Globus pallidus (tissue), 1 donor: ENCODE measurements at regions not wholly inside any gene's neighbourhood (a gene's known extent, or its start where the extent isn't known, plus 50 kb on each side); places are given as distances from the start of the nearest gene placed in this dataset.

Experiments used
- DNase-seq: peaks from one replicate; pipeline ENCODE4 v3.0.0-alpha.2; 2015; ENCODE audit warnings: low spot score

DNA sequence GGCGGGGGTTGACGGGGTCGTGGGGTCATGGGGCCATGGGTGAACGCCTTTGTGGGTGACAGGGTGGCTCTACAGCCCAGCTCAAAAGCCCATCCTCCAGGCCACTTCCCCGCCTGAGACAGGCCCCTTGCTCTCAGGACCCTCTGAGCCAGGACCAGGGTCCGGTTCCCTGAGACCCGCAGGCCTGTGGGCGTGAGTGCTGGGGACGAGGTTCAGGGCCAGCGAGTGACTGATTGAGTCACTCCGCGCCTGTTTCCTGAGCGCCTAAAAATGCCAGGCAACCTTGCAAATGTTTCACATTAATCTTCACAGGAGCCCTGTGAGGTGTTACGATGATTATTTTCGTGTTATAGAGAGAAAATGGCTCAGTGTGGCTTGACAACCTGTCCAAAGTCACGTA is 97.8 kb downstream of the ZNF674 start:
- DNase-seq = no peak

DNA sequence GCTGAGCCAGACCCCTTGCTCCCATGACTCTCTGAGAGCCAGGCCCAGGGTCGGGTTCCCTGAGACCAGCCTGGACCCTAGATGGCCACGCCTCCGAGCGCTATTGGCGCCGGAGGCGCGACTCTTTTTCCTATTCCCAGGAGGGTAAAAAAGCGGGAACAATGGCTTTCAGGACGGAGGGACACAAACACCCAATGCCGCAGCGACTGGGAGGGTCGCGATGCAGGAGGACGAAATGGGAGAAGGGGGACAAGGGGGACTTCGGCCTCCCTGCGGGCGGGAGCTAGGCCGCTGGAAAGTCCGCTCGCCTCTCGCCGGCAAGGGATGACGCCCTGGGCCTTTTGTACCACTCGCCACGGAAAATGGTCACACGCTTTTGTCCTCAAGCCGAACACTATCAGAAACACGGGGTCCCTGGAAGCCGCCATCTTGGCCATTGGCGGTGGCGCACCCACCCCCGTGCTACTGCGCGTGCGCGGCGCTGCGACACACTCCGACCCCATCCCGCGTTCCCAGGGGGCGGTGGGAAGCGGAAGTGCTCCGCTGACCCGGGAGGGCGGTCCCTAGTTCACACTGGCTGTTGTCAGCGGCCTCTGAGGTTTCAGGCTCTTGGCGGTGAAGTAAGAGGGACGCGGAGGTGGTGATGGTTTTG is 98.4 kb downstream of the ZNF674 start:
- DNase-seq = peak; percentile 76

DNA sequence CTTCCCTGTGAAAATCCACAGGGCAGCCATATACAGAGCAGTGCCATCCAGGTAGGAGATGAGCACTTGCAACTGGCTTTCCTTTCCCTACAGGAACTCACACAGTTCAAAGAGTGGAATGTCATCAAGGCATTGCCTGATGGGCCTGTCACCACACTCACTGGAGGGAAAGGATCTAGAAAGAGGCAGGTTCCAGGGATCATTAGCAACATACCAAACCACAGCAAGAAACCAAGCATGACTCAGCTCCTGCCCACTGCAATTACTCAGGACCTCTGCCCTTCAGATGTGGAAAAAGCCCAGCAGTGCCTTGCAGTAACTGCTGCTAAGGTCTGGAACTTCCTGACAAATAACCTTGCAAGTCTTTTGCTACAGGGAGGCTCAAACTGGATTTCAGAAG is 101.2 kb downstream of the ZNF674 start:
- DNase-seq = no peak

DNA sequence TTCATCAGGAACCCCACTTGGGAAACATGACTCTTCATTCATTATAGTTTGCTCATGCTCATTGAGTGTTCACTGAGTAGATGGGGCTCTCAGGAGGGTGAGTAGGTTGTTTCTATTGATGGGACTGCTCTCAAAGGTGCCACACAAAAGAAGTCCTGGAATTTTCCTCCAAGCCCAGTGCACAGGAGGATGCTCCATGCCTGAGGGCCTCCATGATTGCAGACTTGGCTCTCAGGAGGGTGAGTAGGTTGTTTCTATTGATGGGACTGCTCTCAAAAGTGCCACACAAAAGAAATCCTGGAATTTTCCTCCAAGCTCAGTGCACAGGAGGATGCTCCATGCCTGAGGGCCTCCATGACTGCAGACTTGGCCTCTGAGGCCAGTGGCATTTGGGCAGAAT is 108.5 kb downstream of the ZNF674 start:
- no peak for DNase-seq

DNA sequence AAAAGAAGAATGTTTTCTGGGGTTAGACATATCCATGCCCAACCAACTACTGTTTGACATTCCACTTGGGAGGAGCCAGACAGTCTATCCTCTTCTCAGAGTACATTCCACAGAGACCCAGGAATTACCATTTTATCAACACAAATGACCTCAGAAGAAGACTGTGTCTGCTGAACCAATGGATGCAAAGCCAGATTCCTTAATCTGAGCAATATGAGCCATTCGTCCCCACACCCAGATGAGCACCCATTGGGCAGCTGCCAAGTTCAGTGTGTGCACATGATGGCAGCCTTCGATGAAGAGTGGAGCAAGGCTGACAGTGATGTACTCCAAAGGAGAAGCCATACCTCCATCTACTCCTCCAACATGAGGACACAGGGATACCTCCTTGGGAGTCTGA is 111.3 kb downstream of the ZNF674 start:
- no peak for DNase-seq

DNA sequence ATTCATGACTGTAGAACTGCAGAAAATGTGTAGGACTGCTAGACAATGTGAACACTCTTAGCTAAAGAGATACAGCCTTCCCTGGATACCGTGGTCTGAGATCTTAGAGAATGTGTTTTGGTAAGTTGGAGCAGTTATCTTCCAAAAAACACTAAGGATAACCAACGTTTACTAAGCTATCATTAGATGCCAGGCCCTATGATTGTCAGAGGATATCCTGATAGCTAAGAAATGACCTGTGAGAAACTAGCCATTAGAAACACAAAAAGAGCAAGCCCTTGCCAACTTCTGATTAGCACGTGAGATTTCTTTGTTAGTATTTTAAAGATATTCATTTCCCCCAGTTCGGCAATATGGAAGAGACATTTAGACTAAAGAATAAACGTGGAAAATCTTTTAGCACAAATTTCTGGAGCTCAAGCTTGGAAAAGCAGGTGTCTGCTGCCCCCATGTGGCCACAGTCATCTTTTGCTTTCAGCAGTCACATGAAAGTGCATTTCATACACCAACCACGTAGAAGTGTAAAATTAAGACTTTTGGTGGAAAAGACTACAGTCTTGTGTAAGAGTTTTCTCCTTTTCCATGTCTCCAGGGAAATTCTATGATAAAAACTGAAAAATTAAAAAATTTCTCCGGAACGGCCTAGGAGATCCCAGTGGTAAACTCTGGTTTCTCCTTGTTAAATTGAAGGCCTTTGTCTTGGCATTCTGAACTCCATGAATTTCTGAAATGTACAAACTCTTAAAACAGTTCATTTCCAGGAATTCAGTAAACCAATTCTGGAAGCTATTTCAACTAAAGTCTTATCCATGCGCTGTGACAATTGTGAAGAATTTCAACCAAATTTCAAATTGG is 136.4 kb downstream of the ZNF674 start:
- DNase-seq = peak; percentile 48

DNA sequence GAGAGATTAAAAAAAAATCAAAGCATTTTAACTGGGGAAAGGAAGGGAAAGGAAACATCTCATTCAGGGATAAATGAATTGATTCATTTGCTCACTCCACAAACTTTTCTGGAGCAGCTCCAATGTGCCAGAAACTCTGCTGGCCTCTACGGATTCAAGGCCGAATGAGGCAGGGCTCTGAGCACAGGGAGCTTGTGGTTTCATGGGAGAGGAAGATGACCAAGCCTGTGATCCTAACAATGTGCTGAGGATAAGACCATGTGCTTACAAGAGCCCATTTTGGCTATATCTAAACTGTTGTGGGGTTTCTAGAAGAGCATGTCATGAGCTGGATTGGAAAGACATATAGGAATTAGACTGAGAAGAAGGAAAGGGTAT is 137.5 kb downstream of the ZNF674 start:
- no peak for DNase-seq

DNA sequence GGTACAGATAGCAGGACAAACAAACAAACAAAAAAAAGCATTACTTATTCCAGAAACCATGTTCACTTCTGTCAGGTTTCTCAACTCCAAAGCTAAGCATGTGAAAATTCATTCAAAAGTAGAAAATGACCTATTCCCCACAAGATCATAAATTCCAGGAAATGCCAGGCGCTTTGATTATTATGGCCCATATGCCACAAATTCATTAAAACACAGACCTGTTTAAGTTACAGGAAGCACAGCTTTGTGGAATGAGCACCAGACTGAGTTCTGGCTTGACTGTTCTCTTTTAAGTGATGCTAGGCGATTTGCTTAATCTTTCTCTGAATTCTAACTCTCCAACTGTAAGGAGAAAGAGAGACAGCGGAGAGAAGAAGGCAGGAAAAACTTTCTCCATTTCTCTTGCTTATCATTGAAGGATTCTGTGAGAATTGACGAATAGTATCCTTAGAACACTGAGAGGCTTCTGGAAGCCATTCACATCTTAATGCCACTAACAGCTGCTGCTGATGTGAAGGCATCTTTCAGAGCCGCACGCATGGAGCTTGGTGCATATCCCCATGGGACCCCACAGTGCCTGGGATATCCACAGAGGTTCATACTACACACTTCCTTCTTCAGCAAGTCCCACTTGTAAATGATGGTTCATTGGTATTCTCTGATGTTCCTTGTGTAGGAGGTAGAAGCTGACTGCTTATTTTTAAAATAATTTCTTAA is 138.0 kb downstream of the ZNF674 start:
- no peak for DNase-seq

DNA sequence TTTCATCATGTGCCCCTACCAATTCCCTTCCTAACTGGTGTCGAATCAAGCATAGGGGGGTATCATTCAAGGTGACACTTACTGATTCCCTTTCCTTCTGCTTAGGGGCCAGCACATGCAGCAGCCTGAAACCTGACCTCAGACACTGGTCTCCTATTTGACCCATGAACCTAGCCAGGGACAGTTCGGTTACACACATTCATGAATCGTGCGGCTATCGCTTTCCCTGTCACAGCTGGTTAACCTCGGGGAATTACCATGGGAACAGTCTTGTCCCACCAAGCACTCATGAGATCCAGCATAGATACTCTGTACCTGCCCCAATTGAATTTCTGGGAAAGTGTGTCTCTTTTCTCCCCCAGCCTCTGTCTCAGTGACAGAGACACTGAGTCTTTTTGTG is 140.4 kb downstream of the ZNF674 start:
- no peak for DNase-seq

DNA sequence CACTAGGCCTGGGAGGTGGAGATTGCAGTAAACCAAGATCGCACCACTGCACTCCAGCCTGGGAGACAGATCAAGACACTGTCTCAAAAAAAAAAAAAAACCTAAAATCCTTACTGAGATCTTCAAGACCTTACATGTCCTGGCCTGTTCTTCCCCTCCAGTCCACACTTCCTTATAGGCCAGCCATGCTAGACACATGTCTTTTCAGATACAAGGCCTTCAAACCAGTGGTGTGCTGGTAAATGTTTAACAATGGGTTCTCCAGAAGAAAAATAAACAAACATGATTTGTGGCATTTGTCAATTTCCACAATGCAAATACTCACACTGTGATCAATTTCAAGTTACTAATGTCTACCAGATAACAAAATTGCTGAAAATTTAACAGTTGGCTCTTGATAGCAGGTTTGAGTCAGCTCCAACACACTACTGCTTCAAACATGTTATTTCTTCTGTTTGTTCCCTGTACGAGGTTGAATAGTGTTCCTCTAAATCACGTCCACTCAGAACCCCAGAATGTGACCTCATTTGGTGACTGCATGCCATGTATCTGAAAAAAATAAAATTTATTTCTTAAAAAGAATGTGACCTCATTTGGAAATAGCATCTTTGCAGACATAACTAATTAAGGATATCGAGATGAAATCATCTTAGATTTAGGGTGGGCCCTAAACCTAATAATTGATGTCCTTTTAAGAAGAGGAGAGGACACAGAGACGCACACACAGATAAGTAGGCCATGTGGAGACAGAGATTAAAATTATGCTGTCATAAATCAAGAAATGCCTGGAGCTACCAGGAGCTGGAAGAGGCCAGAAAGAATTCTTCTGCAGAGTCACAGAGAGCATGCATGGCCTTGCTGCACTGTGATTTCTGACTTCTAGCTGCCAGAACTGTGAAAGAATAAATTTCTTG is 144.4 kb downstream of the ZNF674 start:
- no peak for DNase-seq

DNA sequence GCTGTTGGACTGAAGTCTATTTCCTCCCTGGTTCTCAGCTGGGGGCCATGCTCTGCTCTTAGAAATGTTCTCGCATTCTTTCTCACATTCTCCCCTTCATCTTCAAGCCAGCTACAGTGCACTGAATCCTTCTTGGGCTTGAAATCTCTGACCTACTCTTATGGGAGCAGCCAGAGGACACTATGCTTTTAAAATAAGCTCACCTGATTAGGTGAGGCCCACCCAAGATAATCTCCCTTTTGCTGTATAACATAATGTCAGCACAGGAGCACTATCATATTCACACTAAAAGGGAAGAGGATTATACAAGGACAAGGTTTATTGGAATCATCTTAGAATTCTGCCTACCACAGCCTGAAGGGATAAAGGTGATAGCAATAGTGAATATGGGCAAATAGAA is 146.3 kb downstream of the ZNF674 start:
- DNase-seq = no peak

DNA sequence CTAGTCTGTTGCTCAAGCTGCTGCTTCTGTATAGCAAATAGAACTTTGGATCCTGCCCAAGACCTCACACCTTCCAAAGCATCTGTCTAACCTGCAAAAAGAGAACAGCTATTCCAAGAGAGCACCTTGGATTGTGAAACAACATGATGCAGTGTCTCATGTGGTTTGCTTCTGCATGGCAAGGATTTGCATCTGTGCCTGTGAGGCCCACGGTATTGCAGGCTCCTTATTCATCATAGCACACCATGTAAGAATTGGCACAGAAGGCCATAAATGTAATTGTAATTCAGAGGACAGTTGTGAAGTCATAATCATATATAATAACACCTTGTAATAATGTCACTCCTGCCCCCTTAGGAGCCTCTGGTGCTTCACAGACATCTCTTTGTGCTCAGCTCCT is 147.1 kb downstream of the ZNF674 start:
- no peak for DNase-seq

DNA sequence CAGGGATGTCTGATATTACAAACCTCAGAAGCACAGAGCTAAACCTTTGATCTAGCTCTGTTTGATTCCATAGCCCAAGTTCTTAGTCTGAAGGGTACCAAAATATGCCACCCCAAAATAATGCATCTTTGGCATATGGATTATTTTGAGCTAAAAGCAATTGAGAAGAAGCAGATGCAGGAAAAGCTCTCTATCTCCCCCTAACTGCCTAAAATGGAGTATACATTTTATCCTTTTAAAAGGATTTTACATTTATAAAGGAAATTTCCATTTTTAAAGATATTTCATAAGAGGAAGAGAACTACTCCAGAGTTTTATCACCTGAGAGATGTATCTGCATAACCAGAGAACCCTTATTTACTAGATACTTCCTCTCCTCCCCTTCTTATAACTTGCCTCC is 158.7 kb downstream of the ZNF674 start:
- DNase-seq = no peak

DNA sequence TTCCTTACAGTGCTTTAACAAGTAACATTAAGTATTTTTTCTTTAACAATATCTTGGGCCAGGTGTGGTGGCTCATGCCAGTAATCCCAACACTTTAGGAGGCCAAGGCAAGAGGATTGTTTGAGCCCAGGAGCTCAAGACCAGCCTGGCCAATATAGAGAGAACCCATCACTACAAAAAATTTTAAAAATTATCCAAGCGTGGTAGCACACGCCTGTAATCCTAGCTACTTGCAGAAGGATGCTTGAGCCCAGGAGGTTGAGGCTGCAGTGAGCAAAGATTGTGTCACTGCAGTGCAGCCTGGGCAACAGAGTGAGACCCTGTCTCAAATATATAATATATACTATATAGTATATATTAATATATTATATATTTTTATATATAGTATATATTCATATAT is 162.2 kb downstream of the ZNF674 start:
- no peak for DNase-seq

DNA sequence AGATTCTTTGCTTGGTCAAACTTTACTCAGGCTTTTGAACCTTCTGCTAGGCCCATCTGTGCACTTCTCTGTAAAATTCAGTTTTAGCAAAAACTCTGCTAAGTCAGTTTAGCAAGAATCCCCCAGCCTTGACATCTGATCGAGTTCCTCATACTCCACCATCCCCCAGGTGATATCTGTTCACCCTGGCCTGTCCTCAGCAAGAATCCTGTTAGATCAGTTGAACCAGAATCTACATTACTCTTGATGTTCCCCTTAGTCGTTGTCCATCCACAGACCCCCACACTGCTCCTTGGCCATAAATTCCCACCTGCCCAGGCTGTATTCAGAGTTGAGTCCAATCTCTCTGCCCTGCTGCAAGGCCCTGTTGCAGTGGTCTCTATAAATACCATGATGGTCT is 162.6 kb downstream of the ZNF674 start:
- DNase-seq = no peak

DNA sequence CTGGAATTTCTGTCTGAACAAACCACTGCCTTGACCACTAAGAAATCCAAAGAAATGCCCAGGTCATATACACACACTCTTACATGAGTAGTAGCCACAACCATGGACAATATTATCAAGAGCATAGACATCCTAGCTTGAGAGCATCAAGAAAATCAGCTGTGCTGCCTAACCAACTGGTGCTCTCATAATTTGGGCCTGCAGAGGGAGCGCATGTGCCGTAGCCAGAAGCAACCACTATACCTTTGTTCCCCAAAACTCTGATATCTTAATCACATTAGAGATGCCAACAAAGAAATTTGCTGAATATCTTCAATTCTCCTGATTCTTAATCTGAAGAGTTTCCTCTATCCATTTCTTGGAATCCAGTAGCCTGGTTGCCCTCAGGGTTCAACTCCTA is 163.6 kb downstream of the ZNF674 start:
- no peak for DNase-seq

DNA sequence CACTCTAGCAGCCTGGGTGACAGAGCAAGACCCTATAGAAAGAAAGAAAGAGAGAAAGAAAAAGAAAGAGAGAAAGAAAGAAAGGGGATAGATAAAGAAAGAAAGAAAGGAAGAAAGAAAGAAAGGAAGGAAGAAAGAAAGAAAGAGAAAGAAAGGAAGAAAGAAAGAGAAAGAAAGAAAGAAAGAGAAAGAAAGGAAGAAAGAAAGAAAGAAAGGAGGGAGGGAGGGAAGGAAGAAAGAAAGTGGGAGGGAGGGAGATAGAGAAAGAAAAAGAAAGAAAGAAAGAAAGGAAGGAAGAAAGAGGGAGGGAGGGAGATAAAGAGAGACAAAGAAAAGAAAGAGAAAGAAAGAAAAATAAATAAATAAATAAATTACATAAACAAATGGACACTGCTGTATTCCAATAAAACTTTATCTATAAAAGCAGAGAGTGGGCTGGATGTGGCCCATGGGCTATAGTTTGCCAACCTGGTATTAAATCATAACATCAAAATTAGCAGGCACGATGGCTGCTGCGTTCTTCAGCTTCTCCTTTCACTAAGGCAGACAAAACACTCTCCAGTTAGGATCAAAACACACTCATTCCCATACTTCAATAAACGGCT is 165.0 kb downstream of the ZNF674 start:
- DNase-seq = no peak

DNA sequence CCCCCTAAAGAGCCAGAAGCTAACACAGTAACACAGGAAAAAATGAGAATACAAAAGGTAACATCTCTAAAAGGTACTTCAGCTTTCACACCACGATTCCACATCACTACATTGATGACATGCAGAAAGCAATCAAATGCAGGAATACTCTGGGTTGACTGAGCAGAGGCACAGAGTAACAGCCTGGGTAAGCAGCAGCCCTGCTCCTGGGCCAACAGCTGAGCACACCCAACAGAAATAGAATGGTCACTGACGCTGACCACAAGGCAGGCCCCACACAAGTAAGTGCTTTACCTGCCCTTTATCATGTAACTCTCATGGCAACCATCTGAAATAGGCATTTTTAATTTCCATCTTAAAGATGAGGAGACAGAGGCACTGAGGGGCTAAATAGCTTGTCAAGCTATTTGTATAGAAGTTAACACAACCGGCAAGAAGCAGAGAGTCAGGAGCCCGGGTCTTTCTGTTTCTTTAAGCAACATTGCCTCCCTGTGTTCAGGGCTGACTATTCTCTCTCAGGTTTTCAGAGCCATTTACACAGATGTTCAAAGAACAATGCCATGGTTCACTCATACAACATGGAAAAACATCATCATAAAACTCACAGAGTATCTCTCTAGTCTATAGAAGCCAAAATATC is 168.9 kb downstream of the ZNF674 start:
- DNase-seq = peak; percentile 2

DNA sequence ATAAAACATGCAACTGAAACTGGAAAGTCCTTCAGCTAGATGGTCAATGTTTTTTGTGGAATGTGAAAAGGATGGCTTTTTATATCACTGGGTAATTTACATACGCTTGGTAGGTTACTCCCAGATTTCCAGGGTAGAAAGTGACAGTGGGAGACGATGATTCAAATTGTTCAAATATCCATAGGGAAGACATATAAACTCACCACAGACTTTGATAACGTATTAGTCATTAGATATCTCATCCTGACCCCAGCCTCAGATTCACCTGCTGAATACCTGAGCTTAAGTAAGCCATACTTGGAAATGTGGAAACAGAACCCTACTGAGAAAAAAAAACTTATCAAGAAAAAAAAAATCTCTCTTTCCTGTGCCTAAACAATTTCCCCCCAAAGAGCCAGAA is 169.4 kb downstream of the ZNF674 start:
- no peak for DNase-seq

DNA sequence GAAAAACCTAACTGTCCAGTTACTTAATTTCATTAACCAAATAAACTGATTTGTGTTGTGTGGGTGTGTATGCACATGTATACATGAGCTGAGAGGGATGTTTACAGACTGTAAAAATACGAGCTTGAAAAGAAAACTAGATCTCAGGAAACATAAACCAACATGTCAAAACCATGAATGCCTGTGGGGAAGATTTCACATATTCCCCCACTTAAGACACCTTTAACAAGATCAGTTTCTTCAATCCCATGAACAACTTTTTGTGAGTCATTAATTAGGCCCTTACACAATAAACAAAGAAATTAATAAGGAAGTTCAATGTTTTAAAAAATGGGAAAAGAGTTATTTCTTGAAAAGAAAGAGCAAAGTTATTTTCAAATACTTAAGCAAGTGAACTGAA is 170.8 kb downstream of the ZNF674 start:
- no peak for DNase-seq

DNA sequence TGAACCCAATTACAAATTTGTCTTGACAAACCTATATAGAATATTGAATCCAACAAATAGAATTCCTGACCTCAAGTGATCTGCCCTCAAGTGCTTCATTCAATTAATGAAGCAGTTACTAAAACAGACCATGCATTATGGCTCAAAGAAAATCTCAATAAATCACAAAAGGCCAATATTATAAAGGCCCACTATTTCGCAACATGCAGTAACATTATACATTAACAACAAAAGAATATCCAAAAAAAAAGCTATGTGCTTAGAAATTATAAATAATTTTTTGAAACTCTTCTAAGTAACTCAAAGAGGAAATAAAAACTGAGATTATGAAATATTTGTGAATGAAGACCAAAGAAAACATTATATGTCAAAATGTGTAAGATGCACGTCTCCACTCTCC is 177.7 kb downstream of the ZNF674 start:
- DNase-seq = no peak
